IMR-90 (cell line): ENCODE measurements at regions not wholly inside any gene's neighbourhood (a gene's known extent, or its start where the extent isn't known, plus 50 kb on each side); places are given as distances from the start of the nearest gene placed in this dataset.

Experiments used
- ATAC-seq: fragments of 200-7000 bp; cut with Tn5 transposase; 2 replicates; pipeline ENCODE4 v1.9.1; 2020; ENCODE audit warnings: low read depth, mild to moderate bottlenecking, moderate library complexity
- BruUV-seq: library from RNA; stranded (reverse); fragments of 400-500 nt; replicated peaks from 2 replicates; lab custom pipeline; 2021; lab: Mats Ljungman, UMichigan
- CTCF ChIA-PET: fragments of 300-600 bp; formaldehyde crosslinking; extraction: SDS; loops from one replicate; lab custom pipeline; 2021; ENCODE audit warnings: antibody characterized with exemption; lab: Yijun Ruan, JAX
- POLR2A ChIA-PET: fragments of 300-600 bp; sonication (Branson Sonifier 250); formaldehyde crosslinking; loops from one replicate; lab custom pipeline; 2022; ENCODE audit warnings: antibody characterized with exemption; ENCODE audit not compliant: unreplicated experiment; lab: Charles Lee
- DNase-seq: peaks from one replicate; pipeline ENCODE4 v3.0.0; 2013
- H2AFZ ChIP-seq: replicated peaks from 2 replicates; pipeline ENCODE3; 2013; ENCODE audit warnings: low read length, mild to moderate bottlenecking; ENCODE audit not compliant: poor library complexity
- H2AK5ac ChIP-seq: 2 replicates; pipeline ENCODE4 v1.6.1; 2013; ENCODE audit warnings: low read depth, low read length, inconsistent platforms
- H2AK9ac ChIP-seq: replicated peaks from 2 replicates; pipeline ENCODE3; 2013; ENCODE audit warnings: mild to moderate bottlenecking, low read depth, low read length, moderate library complexity; ENCODE audit not compliant: poor library complexity
- H2BK120ac ChIP-seq: 2 replicates; pipeline ENCODE4 v1.6.1; 2013; ENCODE audit warnings: low read depth, low read length, inconsistent platforms
- H2BK15ac ChIP-seq: 3 replicates; pipeline ENCODE4 v1.6.1; 2013; ENCODE audit warnings: low read depth, low read length, inconsistent platforms
- H2BK20ac ChIP-seq: 2 replicates; pipeline ENCODE4 v1.6.1; 2013; ENCODE audit warnings: low read depth, mild to moderate bottlenecking, inconsistent platforms, low read length, moderate library complexity
- H2BK5ac ChIP-seq: 2 replicates; pipeline ENCODE4 v1.6.1; 2013; ENCODE audit warnings: mild to moderate bottlenecking, low read depth, low read length, inconsistent platforms; ENCODE audit not compliant: poor library complexity, severe bottlenecking
- H3K14ac ChIP-seq: replicated peaks from 2 replicates; pipeline ENCODE4 v1.6.1; 2013; ENCODE audit warnings: low read depth, low read length, inconsistent platforms
- H3K18ac ChIP-seq: 2 replicates; pipeline ENCODE4 v1.6.1; 2013; ENCODE audit warnings: low read depth, low read length, control low read depth
- H3K23ac ChIP-seq: 2 replicates; pipeline ENCODE4 v1.6.1; 2013; ENCODE audit warnings: low read depth, low read length, inconsistent platforms
- H3K27ac ChIP-seq: 2 replicates; pipeline ENCODE4 v1.5.1; 2013; ENCODE audit warnings: mild to moderate bottlenecking, control low read depth, low read length; ENCODE audit not compliant: insufficient read depth
- H3K27me3 ChIP-seq: 2 replicates; pipeline ENCODE4 v1.6.1; 2013; ENCODE audit warnings: low read length; ENCODE audit not compliant: control insufficient read depth, insufficient read depth
- H3K36me3 ChIP-seq: 2 replicates; pipeline ENCODE4 v1.6.1; 2013; ENCODE audit warnings: low read length, mixed read lengths; ENCODE audit not compliant: control insufficient read depth, insufficient read depth
- H3K4ac ChIP-seq: 2 replicates; pipeline ENCODE4 v1.6.1; 2013; ENCODE audit warnings: low read depth, low read length, inconsistent platforms
- H3K4me1 ChIP-seq: 2 replicates; pipeline ENCODE4 v1.6.1; 2013; ENCODE audit warnings: low read length, mixed read lengths; ENCODE audit not compliant: control insufficient read depth, insufficient read depth
- H3K4me2 ChIP-seq: 2 replicates; pipeline ENCODE4 v1.6.1; 2013; ENCODE audit warnings: low read depth, mild to moderate bottlenecking, control low read depth, low read length, moderate library complexity
- H3K4me3 ChIP-seq: 2 replicates; pipeline ENCODE4 v1.5.1; 2013; ENCODE audit warnings: low read depth, mild to moderate bottlenecking, control low read depth, low read length, moderate library complexity; ENCODE audit not compliant: insufficient read depth
- H3K56ac ChIP-seq: 2 replicates; pipeline ENCODE4 v1.6.1; 2013; ENCODE audit warnings: low read length, inconsistent platforms; ENCODE audit not compliant: insufficient read depth; ENCODE audit errors: extremely low read depth
- H3K79me1 ChIP-seq, 2 experiments: 2 replicates each; pipeline ENCODE4 v1.6.1; 2013; ENCODE audit warnings: low read length in 2 of 2, inconsistent platforms in 1 of 2, low read depth in 1 of 2
- H3K9ac ChIP-seq: 2 replicates; pipeline ENCODE4 v1.6.1; 2013; ENCODE audit warnings: low read depth, low read length, control low read depth
- H3K9me1 ChIP-seq: 2 replicates; pipeline ENCODE4 v1.6.1; 2013; ENCODE audit warnings: low read length, inconsistent platforms; ENCODE audit not compliant: insufficient read depth
- H3K9me3 ChIP-seq: 2 replicates; pipeline ENCODE4 v1.6.1; 2013; ENCODE audit warnings: low read length; ENCODE audit not compliant: control insufficient read depth, insufficient read depth
- H4K20me1 ChIP-seq: 2 replicates; pipeline ENCODE4 v1.6.1; 2013; ENCODE audit warnings: low read length, inconsistent platforms; ENCODE audit not compliant: insufficient read depth
- H4K5ac ChIP-seq: 2 replicates; pipeline ENCODE4 v1.6.1; 2013; ENCODE audit warnings: mild to moderate bottlenecking, low read depth, low read length, control low read depth
- H4K8ac ChIP-seq, 2 experiments: 2 replicates each; pipeline ENCODE4 v1.6.1; 2013; ENCODE audit warnings: low read depth in 2 of 2, low read length in 2 of 2, control low read depth in 1 of 2, inconsistent platforms in 1 of 2
- H4K91ac ChIP-seq: 2 replicates; pipeline ENCODE4 v1.6.1; 2013; ENCODE audit warnings: low read depth, low read length, inconsistent platforms; ENCODE audit not compliant: insufficient read depth
- BHLHE40 ChIP-seq: fragments of 150-350 bp; IDR thresholded peaks from 2 replicates; pipeline ENCODE4 v1.6.1; 2016; ENCODE audit warnings: mild to moderate bottlenecking, low read depth, low read length
- CEBPB ChIP-seq: IDR thresholded peaks from 2 replicates; pipeline ENCODE4 v1.6.1; 2012; ENCODE audit warnings: low read depth, low read length, improper control_type of control experiment
- CHD1 ChIP-seq: IDR thresholded peaks from 2 replicates; pipeline ENCODE4 v1.6.1; 2012; ENCODE audit warnings: low read depth, low read length, improper control_type of control experiment
- FOS ChIP-seq: fragments of 150-350 bp; IDR thresholded peaks from 2 replicates; pipeline ENCODE4 v1.6.1; 2016; ENCODE audit warnings: low read depth, low read length
- MAFK ChIP-seq: IDR thresholded peaks from 2 replicates; pipeline ENCODE4 v1.6.1; 2012; ENCODE audit warnings: low read depth, low read length, improper control_type of control experiment
- MAZ ChIP-seq: IDR thresholded peaks from 2 replicates; pipeline ENCODE4 v1.6.1; 2012; ENCODE audit warnings: low read depth, mild to moderate bottlenecking, low read length, improper control_type of control experiment, moderate library complexity, borderline replicate concordance
- MXI1 ChIP-seq: IDR thresholded peaks from 2 replicates; pipeline ENCODE4 v1.6.1; 2012; ENCODE audit warnings: low read depth, mild to moderate bottlenecking, low read length, moderate library complexity, borderline replicate concordance
- NFE2L2 ChIP-seq: fragments of 150-350 bp; IDR thresholded peaks from 2 replicates; pipeline ENCODE4 v1.6.1; 2016; ENCODE audit warnings: low read depth, mild to moderate bottlenecking, low read length
- POLR2A ChIP-seq: IDR thresholded peaks from 2 replicates; pipeline ENCODE4 v1.6.1; 2012; ENCODE audit warnings: mild to moderate bottlenecking, low read depth, low read length
- RAD21 ChIP-seq: IDR thresholded peaks from 2 replicates; pipeline ENCODE4 v1.6.1; 2012; ENCODE audit warnings: low read length, improper control_type of control experiment
- RCOR1 ChIP-seq: IDR thresholded peaks from 2 replicates; pipeline ENCODE4 v1.6.1; 2012; ENCODE audit warnings: mild to moderate bottlenecking, low read length, improper control_type of control experiment; ENCODE audit not compliant: insufficient replicate concordance
- RFX5 ChIP-seq: IDR thresholded peaks from 2 replicates; pipeline ENCODE4 v1.8.0; 2012; ENCODE audit warnings: low read depth, mild to moderate bottlenecking, low read length, moderate library complexity
- SMC3 ChIP-seq: fragments of 150-350 bp; IDR thresholded peaks from 2 replicates; pipeline ENCODE4 v1.6.1; 2016; ENCODE audit warnings: low read depth, mild to moderate bottlenecking, antibody characterized with exemption, low read length, moderate library complexity
- WGBS, 2 experiments: methylation state at CpG; one replicate each; pipeline versions ENCODE4 v1.1.5 to v1.1.7; 2013; ENCODE audit warnings: missing lambda C conversion rate in 2 of 2; ENCODE audit not compliant: insufficient read length in 1 of 2; ENCODE audit errors: extremely low coverage in 2 of 2; 5-methylcytosine and 5-hydroxymethylcytosine counted together
- dilution Hi-C: fragments of 300-500 bp; cut with HindIII; formaldehyde crosslinking; loops from one replicate; pipeline ENCODE4 v1.14.3; 2018; ENCODE audit warnings: low sequenced_read_pairs; ENCODE audit not compliant: unreplicated experiment
- in situ Hi-C: fragments of 300-500 bp; cut with MboI; formaldehyde crosslinking; loops from 3 replicates; pipeline ENCODE4 v1.14.3; 2019; ENCODE audit warnings: low sequenced_read_pairs, inconsistent platforms, mixed read lengths
- intact Hi-C: fragments of 100-400 bp; cut with micrococcal nuclease; formaldehyde crosslinking; loops from 2 replicates; pipeline ENCODE4 v1.10.0; 2022
- TF ChIP-seq, protein P1 (sequence below): conservative IDR thresholded peaks from 2 replicates; pipeline ENCODE4 v1.5.1; 2012; ENCODE audit warnings: mild to moderate bottlenecking, low read depth, low read length, improper control_type of control experiment
- TF ChIP-seq, protein P2 (sequence below): fragments of 150-350 bp; IDR thresholded peaks from 2 replicates; pipeline ENCODE4 v1.6.1; 2017; ENCODE audit warnings: mild to moderate bottlenecking, antibody characterized with exemption, low read length, low read depth
- TF ChIP-seq, protein P3 (sequence below): fragments of 150-350 bp; IDR thresholded peaks from 2 replicates; pipeline ENCODE4 v1.6.1; 2016; ENCODE audit warnings: low read depth, mild to moderate bottlenecking, low read length, moderate library complexity, borderline replicate concordance

DNA sequence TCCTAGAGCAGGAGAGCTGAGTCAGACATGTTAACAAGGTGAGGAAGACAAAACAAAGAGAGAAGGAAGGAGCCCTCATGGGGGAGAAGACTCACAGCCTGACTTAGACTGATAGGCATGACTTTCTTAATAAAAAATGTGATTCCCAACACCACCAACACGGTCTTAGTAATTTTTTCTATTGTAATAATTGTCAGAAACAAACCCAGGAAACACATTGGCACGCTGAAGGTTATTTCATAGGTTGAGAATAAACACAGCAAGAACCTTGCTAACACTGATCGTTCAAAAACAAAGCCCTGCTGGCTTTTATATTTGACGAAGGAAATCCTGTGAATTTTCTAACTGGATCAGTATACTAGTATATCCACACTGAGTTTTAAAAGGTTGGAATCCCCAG, 286.8 kb downstream of the HACE1 start:
- Histone ChIP-seq H2BK5ac (no peak overlapping the region), H3K36me3 (no peaks in the 10 kb centered on the region), H3K4ac (no peak overlapping the region), H3K14ac (no peak overlapping the region), H2BK20ac (no peak overlapping the region), H3K18ac (no peak overlapping the region), H3K27ac (no peak overlapping the region), H3K9ac (no peak overlapping the region), H2AK9ac (no peak overlapping the region), H3K9me3 (no peaks in the 10 kb centered on the region), H2BK15ac (no peak overlapping the region), H3K9me1 (no peaks in the 10 kb centered on the region), H3K27me3 (no peaks in the 10 kb centered on the region), H4K5ac (no peak overlapping the region), H4K20me1 (no peaks in the 10 kb centered on the region), H4K8ac (no peak overlapping the region), H4K91ac (no peak overlapping the region), H2AFZ (no peak overlapping the region), H3K4me3 (no peak overlapping the region), H3K79me1 (no peaks in the 10 kb centered on the region), H3K4me2 (no peak overlapping the region), H2AK5ac (no peak overlapping the region), H2BK120ac (no peak overlapping the region), H3K56ac (no peak overlapping the region), H3K23ac (no peak overlapping the region), H3K4me1 (no peaks in the 10 kb centered on the region)
- intact Hi-C loops: no loop called here
- no TSS peak for BruUV-seq
- TF ChIP-seq RAD21: no peak
- TF ChIP-seq BHLHE40: no peak
- TF ChIP-seq CEBPB: no peak
- TF ChIP-seq SMC3: no peak
- TF ChIP-seq CHD1: no peak
- TF ChIP-seq MAZ: no peak
- TF ChIP-seq FOS: no peak
- TF ChIP-seq, protein P1, sequence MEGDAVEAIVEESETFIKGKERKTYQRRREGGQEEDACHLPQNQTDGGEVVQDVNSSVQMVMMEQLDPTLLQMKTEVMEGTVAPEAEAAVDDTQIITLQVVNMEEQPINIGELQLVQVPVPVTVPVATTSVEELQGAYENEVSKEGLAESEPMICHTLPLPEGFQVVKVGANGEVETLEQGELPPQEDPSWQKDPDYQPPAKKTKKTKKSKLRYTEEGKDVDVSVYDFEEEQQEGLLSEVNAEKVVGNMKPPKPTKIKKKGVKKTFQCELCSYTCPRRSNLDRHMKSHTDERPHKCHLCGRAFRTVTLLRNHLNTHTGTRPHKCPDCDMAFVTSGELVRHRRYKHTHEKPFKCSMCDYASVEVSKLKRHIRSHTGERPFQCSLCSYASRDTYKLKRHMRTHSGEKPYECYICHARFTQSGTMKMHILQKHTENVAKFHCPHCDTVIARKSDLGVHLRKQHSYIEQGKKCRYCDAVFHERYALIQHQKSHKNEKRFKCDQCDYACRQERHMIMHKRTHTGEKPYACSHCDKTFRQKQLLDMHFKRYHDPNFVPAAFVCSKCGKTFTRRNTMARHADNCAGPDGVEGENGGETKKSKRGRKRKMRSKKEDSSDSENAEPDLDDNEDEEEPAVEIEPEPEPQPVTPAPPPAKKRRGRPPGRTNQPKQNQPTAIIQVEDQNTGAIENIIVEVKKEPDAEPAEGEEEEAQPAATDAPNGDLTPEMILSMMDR: no peak
- TF ChIP-seq RCOR1: no peak
- no peak for TF ChIP-seq MXI1
- no peak for TF ChIP-seq NFE2L2
- TF ChIP-seq, protein P2, sequence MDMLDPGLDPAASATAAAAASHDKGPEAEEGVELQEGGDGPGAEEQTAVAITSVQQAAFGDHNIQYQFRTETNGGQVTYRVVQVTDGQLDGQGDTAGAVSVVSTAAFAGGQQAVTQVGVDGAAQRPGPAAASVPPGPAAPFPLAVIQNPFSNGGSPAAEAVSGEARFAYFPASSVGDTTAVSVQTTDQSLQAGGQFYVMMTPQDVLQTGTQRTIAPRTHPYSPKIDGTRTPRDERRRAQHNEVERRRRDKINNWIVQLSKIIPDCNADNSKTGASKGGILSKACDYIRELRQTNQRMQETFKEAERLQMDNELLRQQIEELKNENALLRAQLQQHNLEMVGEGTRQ: no peak
- TF ChIP-seq POLR2A: no peak
- TF ChIP-seq, protein P3, sequence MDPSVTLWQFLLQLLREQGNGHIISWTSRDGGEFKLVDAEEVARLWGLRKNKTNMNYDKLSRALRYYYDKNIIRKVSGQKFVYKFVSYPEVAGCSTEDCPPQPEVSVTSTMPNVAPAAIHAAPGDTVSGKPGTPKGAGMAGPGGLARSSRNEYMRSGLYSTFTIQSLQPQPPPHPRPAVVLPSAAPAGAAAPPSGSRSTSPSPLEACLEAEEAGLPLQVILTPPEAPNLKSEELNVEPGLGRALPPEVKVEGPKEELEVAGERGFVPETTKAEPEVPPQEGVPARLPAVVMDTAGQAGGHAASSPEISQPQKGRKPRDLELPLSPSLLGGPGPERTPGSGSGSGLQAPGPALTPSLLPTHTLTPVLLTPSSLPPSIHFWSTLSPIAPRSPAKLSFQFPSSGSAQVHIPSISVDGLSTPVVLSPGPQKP: no peak
- TF ChIP-seq RFX5: no peak
- no peak for TF ChIP-seq MAFK
- CTCF ChIA-PET: no interaction called here
- WGBS, 2 experiments: no CpG with 5 or more reads among the region's 4 CpGs
- dilution Hi-C loops: no loop called here
- DNase-seq (no peak), ATAC-seq (no peak)
- POLR2A ChIA-PET: no interaction called here
- in situ Hi-C loops: no loop called here
